HG03342 (cell line): ENCODE measurements at regions not wholly inside any gene's neighbourhood (a gene's known extent, or its start where the extent isn't known, plus 50 kb on each side); places are given as distances from the start of the nearest gene placed in this dataset.
"Not testable (repeated sequence)": the region's sequence is repeated elsewhere in the genome, so short reads cannot be mapped to it uniquely, and the experiment has no call there.

ENCODE experiments used
- ATAC-seq: cut with Tn5 transposase; IDR thresholded peaks from one replicate; pipeline ENCODE4 v1.9.1; 2021; ENCODE audit warnings: mild to moderate bottlenecking, moderate library complexity; ENCODE audit not compliant: unreplicated experiment

- no peak for ATAC-seq
Observed at GRCh38 chr1:197985351-197985750, 68.2 kb downstream of the LHX9 start.

- ATAC-seq: no peak
Observed at GRCh38 chr1:197986817-197987216, 69.6 kb downstream of the LHX9 start.

- no peak for ATAC-seq
Observed at GRCh38 chr1:197987294-197987693, 70.1 kb downstream of the LHX9 start.

GRCh38 chr1:197988581-197988980 is 71.4 kb downstream of the LHX9 start:
- not testable (repeated sequence) for ATAC-seq

GRCh38 chr1:197989058-197989457 is 71.9 kb downstream of the LHX9 start:
- no peak for ATAC-seq

GRCh38 chr1:197991594-197991993 is 74.4 kb downstream of the LHX9 start:
- no peak for ATAC-seq

GRCh38 chr1:197994907-197995407 is 77.8 kb downstream of the LHX9 start:
- ATAC-seq: no peak

- ATAC-seq: no peak
Observed at GRCh38 chr1:197995408-197996258, 78.5 kb downstream of the LHX9 start.

GRCh38 chr1:197996259-197996512 is 79.0 kb downstream of the LHX9 start:
- not testable (repeated sequence) for ATAC-seq

GRCh38 chr1:197998110-197998509 is 80.9 kb downstream of the LHX9 start:
- ATAC-seq: no peak

GRCh38 chr1:198001776-198002408 is 84.7 kb downstream of the LHX9 start:
- no peak for ATAC-seq

GRCh38 chr1:198003468-198003867 is 86.3 kb downstream of the LHX9 start:
- no peak for ATAC-seq

- ATAC-seq: no peak
Observed at GRCh38 chr1:198007011-198007410, 89.8 kb downstream of the LHX9 start.

GRCh38 chr1:198007687-198008607 is 90.8 kb downstream of the LHX9 start:
- no peak for ATAC-seq

GRCh38 chr1:198014355-198014754 is 97.2 kb downstream of the LHX9 start:
- no peak for ATAC-seq

- ATAC-seq: no peak
Observed at GRCh38 chr1:198015309-198015708, 98.1 kb downstream of the LHX9 start.

- ATAC-seq: no peak
Observed at GRCh38 chr1:198018529-198018928, 101.4 kb downstream of the LHX9 start.

GRCh38 chr1:198019126-198019525 is 102.0 kb downstream of the LHX9 start:
- no peak for ATAC-seq

- no peak for ATAC-seq
Observed at GRCh38 chr1:198024336-198024735, 107.2 kb downstream of the LHX9 start.

- no peak for ATAC-seq
Observed at GRCh38 chr1:198024782-198025181, 107.6 kb downstream of the LHX9 start.

GRCh38 chr1:198030682-198031081 is 113.5 kb downstream of the LHX9 start:
- no peak for ATAC-seq
